ENCODE measurements at regions not wholly inside any gene's neighbourhood (a gene's known extent, or its start where the extent isn't known, plus 50 kb on each side); places are given as distances from the start of the nearest gene placed in this dataset.

DNA sequence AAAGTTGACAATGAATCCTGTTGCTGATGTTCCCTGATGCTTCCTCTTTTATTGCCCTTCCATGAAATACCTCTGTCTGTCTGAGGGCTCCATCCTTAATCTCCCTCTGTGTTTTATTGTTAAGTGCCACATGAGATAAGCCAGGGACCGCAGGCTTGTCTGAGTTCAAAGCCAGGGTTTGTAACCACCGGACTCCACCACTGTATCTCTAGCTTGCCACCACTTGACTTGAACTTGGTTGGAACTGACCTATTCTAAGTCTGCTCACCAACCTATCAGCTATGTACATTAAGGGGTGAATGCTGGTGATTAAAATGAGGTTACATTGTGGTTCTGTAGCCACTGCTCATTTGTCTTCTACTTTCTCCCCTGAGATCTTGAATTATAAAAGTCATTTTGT lies 328.5 kb upstream of the ZEB2 start:
- H3K9me3 ChIP-seq (replicated peaks in 1 of 11): peaks cover 0 to 9% (median 0%) of the 10 kb centered on the region in 11 experiments; a peak in 2 of 22 replicates
- no peak for TF ChIP-seq Cebpa-rat (IDR thresholded peaks at IDR 0.05)
- no peak overlapping the region for H3K4me2 ChIP-seq
- H3K27ac ChIP-seq: no peak overlapping the region
- H4K20me1 ChIP-seq: no peaks in the 10 kb centered on the region
- no peak overlapping the region for H3K4me3 ChIP-seq
- no peak overlapping the region for H3K9ac ChIP-seq
- no peaks in the 10 kb centered on the region for H3K27me3 ChIP-seq
- no peaks in the 10 kb centered on the region for H3K36me3 ChIP-seq
- H3K4me1 ChIP-seq: peaks cover 0 to 5% (median 0%) of the 10 kb centered on the region in 10 experiments; a peak in 3 of 20 replicates

DNA sequence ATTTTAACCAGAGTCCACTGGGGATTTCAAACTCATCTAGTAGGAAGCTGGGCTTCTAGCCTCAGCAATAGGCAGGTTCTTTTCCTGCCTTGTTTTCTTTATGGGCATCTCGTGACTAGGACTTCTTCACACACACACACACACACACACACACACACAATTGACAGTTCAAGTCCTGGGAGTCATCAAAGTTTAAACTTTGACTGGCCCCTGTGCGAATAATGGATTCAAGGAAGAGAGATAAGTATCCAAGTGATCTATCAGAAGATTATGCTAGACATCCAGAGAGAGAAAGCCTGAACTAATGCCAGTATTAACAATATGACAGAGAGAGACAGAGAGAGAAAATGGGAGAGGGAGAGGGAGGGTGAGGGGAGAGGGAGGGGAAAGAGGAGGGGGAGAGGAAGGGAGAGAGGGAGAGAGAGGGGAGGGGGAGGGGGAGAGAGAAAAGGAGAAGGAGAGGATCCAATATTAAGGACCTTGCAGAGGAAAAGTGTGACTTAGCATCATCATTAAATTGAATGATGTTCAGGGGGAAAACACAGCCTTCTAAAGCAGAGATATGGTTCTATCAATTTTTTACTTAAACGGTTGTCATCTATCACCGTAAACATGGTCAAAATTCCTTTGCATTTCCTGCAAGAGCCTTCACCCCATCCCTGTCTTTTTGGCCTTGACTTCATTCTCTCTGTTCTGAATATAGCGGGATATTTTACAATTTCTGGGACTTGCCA lies 327.6 kb upstream of the ZEB2 start:
- H3K27me3 ChIP-seq: no peaks in the 10 kb centered on the region
- TF ChIP-seq Cebpa-rat (IDR thresholded peaks at IDR 0.05): no peak

DNA sequence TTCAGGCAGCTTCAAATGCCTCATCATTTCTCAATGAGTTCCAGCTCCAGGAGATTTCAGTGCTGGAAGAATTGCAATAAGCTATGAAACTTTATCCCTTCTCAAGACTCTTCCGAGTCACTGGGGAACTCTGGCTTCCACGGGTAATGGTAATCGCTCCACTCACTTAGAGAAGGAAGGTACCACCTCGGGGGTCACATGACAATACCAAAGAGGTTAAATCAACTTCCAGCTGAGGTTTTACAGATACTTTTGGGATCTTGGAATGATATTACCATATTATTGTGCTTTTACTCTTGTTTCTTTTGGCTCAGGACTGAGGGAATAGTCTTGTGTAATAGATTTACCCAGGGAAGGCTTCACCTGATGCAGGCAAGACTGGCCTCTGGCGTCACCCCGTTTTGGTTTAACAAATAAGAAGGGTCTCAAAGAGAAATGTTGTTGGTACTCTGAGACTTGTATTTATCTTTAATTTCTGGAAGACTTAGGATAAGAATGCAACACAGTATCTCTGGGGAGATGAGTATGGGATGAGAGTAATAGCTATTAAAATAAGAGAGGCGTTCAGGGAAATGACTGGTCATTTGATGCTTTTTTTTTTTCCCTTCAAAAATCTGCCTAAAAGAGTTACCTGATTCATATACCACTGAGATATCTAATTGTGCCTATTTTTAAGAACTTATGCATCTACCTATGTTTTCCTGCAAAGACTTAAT lies 316.9 kb upstream of the ZEB2 start:
- Histone ChIP-seq H3K36me3 (no peaks in the 10 kb centered on the region), H3K27ac (no peak overlapping the region), H3K4me1 (peaks cover 0 to 16% (median 0%) of the 10 kb centered on the region in 10 experiments; a peak in 4 of 20 replicates), H4K20me1 (no peaks in the 10 kb centered on the region), H3K9me3 (replicated peaks in 1 of 11) (no peaks in the 10 kb centered on the region), H3K4me2 (no peak overlapping the region), H3K9ac (no peak overlapping the region), H3K4me3 (no peak overlapping the region), H3K27me3 (no peaks in the 10 kb centered on the region)
- TF ChIP-seq Cebpa-rat (IDR thresholded peaks at IDR 0.05): no peak

More for the DNA sequence above, 327.6 kb upstream of the ZEB2 start:
- Histone ChIP-seq H3K36me3 (no peaks in the 10 kb centered on the region), H3K9me3 (replicated peaks in 1 of 11) (0 out of 22 replicates have a peak, but pooled peaks cover 0 to 9% (median 0%) of the 10 kb centered on the region in 11 experiments), H4K20me1 (no peaks in the 10 kb centered on the region), H3K4me2 (peak overlapping the region in 1 of 11 experiments; percentile 7; a peak in 1 of 22 replicates), H3K27ac (no peak overlapping the region), H3K9ac (no peak overlapping the region), H3K4me1 (peaks cover 0 to 5% (median 0%) of the 10 kb centered on the region in 10 experiments; a peak in 3 of 20 replicates), H3K4me3 (no peak overlapping the region)

DNA sequence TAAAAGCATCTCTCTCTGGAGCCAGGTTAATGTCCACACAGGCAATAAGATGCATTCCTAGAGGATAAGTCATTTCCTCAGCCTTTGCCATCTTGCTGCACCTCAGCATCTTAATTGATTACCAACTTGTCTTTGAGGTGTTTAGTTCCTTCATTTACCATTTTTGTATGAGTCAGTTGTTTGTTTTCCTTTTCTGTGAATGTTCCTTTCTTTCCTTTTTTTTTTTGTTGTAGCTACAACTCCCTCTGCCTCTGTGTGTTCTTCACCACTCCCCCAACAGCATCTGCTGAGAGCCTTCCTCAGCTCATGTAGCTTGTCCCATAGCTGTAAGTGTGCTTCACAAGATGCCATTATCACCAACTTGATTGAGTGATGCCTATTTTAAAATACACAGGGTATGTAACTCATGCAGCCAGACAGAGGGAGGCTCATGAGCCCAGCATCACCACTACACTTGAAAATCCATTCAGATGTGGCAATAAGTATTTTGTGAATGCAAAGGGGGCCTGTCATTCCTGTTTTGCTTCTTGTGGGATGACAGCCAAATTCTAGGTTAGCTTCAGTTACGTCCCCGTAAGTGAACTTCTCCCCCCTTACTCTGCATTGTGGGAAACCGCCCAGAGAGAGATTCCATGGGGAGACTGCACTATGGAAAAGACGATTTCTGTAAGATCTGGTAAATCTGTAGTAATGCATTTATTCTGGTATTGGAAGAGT lies 315.9 kb upstream of the ZEB2 start:
- Histone ChIP-seq H3K27ac (no peak overlapping the region), H3K4me1 (peaks cover 0 to 19% (median 0%) of the 10 kb centered on the region in 10 experiments; a peak in 4 of 20 replicates), H3K4me3 (no peak overlapping the region), H4K20me1 (no peaks in the 10 kb centered on the region), H3K9ac (no peak overlapping the region), H3K27me3 (no peaks in the 10 kb centered on the region), H3K36me3 (no peaks in the 10 kb centered on the region), H3K4me2 (no peak overlapping the region), H3K9me3 (replicated peaks in 1 of 11) (no peaks in the 10 kb centered on the region)
- no peak for TF ChIP-seq Cebpa-rat (IDR thresholded peaks at IDR 0.05)

DNA sequence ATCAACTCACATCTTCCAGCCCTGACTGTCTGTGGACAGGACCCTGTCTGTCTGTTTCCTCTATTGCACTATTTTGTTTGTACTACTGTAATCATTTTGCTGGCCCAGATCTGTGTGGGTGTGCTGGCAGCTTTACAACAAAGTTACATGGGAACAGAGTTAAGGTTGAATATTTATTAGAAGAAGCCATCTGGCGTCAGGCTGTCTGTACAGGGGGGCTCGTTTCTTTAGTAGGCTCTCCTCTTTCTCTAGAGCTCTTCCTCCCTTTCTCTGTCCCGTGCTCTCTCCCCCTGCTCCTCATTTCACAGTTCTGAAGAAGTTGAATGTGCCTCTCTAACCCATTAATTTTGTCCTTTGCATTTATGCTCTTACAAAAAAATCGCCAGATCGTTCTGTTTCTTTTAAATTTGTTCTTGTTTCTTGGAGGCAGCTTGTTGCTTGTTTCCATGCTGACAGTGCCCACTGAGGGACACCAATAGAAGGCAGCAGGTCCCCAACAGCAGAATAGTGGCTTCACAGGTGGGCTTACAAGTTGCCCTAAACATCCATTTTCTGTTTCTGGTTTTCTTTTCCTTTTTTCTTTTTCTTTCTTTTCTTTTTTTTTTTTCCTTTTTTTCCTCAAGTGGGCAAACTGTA lies 315.2 kb upstream of the ZEB2 start:
- H4K20me1 ChIP-seq: no peaks in the 10 kb centered on the region
- no peak overlapping the region for H3K27ac ChIP-seq
- H3K4me2 ChIP-seq: 0 out of 22 replicates have a peak overlapping the region, but pooled peaks of 1 of the 11 experiments have one; percentile 15
- no peak overlapping the region for H3K9ac ChIP-seq
- H3K9me3 ChIP-seq (replicated peaks in 1 of 11): no peaks in the 10 kb centered on the region
- peaks cover 0 to 19% (median 0%) of the 10 kb centered on the region in 10 experiments; a peak in 7 of 20 replicates for H3K4me1 ChIP-seq
- H3K27me3 ChIP-seq: no peaks in the 10 kb centered on the region
- no peak for TF ChIP-seq Cebpa-rat (IDR thresholded peaks at IDR 0.05)
- no peak overlapping the region for H3K4me3 ChIP-seq
- H3K36me3 ChIP-seq: no peaks in the 10 kb centered on the region

DNA sequence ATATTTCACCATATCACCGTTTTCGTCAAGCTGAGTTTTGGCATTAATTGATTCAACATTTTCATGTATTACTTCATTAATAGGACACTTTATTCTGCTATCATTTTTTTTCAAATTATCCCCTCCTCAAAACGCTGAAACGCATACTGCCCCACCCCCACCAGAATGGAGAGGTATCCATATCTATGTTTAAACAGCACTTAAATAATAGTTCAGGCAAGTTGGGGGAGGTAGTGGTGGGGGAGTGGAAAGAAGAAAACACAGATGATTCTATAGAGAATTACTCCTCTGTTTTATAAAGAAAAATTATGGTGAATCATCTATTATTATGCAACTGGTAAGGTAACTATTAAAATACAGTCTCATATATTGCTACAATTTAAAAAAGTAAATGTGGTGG lies 314.4 kb upstream of the ZEB2 start:
- Histone ChIP-seq H3K27ac (no peak overlapping the region), H3K4me2 (no peak overlapping the region)

DNA sequence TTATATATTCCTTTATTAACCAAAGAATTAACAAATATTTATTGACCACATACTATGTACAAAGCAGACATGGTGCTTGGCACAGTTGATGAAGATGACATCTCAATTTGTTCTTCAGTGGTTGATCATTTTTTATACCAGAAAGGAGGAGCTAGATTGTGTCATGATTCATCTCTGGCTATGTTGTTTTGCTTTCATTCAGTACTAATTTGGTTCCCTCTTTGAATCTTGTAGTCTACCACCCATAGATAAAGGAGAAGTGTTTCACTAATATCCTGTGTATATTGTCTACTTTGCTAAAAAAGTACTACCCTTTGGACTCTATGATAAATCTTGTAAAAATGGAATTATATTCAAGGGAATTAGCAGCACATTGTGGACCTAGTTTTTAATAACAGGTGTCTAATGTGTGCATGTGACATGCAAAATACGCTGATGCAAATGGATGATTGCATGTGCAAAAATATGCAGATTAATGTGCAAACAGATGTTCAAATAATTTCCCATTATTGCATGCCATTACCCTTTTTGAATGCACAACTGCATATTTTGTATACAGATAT lies 313.2 kb upstream of the ZEB2 start:
- H4K20me1 ChIP-seq: no peaks in the 10 kb centered on the region

More for the DNA sequence above, 314.4 kb upstream of the ZEB2 start:
- Histone ChIP-seq H3K36me3 (no peaks in the 10 kb centered on the region), H3K9me3 (replicated peaks in 1 of 11) (no peaks in the 10 kb centered on the region), H4K20me1 (no peaks in the 10 kb centered on the region), H3K27me3 (no peaks in the 10 kb centered on the region), H3K9ac (no peak overlapping the region), H3K4me1 (peaks cover 0 to 19% (median 0%) of the 10 kb centered on the region in 10 experiments; a peak in 7 of 20 replicates), H3K4me3 (no peak overlapping the region)
- no peak for TF ChIP-seq Cebpa-rat (IDR thresholded peaks at IDR 0.05)

DNA sequence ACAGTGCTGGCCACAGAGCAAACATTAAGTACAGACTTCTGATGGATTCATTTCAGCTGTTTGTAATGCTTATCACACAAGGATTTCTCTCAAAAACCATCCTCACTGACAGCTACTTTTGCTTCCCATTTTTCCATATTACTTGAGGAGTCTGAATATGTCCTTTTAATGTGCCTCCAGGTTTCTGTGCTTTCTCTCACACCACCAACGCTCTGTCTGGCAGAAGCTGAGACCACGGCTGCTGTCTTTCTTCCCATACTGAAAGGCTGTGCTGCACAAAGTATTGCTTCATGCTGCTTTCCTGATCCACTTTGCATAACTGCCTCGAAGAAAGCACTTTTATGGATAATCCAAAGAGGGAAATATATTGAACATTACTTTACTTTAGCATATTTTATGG lies 312.1 kb upstream of the ZEB2 start:
- H3K27ac ChIP-seq: no peak overlapping the region
- no peaks in the 10 kb centered on the region for H3K9me3 ChIP-seq (replicated peaks in 1 of 11)
- no peak overlapping the region for H3K9ac ChIP-seq
- H3K4me2 ChIP-seq: no peak overlapping the region; a peak in 1 of 22 replicates
- H3K4me3 ChIP-seq: no peak overlapping the region
- H3K27me3 ChIP-seq: no peaks in the 10 kb centered on the region
- no peaks in the 10 kb centered on the region for H4K20me1 ChIP-seq
- no peaks in the 10 kb centered on the region for H3K36me3 ChIP-seq
- no peak for TF ChIP-seq Cebpa-rat (IDR thresholded peaks at IDR 0.05)
- peaks cover 0 to 19% (median 0%) of the 10 kb centered on the region in 10 experiments; a peak in 7 of 20 replicates for H3K4me1 ChIP-seq

More for the DNA sequence above, 313.2 kb upstream of the ZEB2 start:
- Histone ChIP-seq H3K4me1 (peaks cover 0 to 19% (median 0%) of the 10 kb centered on the region in 10 experiments; a peak in 7 of 20 replicates), H3K27ac (no peak overlapping the region), H3K4me2 (peak overlapping the region in 2 of 11 experiments; percentile 12 to 23; a peak in 2 of 22 replicates), H3K4me3 (no peak overlapping the region), H3K36me3 (no peaks in the 10 kb centered on the region), H3K9ac (no peak overlapping the region), H3K27me3 (no peaks in the 10 kb centered on the region), H3K9me3 (replicated peaks in 1 of 11) (no peaks in the 10 kb centered on the region)
- TF ChIP-seq Cebpa-rat (IDR thresholded peaks at IDR 0.05): no peak
